ENCODE measurements at regions not wholly inside any gene's neighbourhood (a gene's known extent, or its start where the extent isn't known, plus 50 kb on each side); places are given as distances from the start of the nearest gene placed in this dataset.

- H3K36me3 ChIP-seq (ENCODE audit: insufficient read depth, low read length, poor library complexity, severe bottlenecking) = no peaks in the 10 kb centered on the region
- H3K4me3 ChIP-seq (ENCODE audit: low read depth, low read length, poor library complexity, severe bottlenecking) = no peak overlapping the region
- H3K27ac ChIP-seq (ENCODE audit: low read depth, low read length, poor library complexity, severe bottlenecking) = no peak overlapping the region
- no TSS peak for BruUV-seq (replicated peaks)
- intact Hi-C loops (cut with micrococcal nuclease; ENCODE audit: unreplicated experiment) = no loop called here
- no peak for DNase-seq (ENCODE audit: low spot score)
- H3K9me3 ChIP-seq (ENCODE audit: low read depth, low read length, poor library complexity, severe bottlenecking) = no peaks in the 10 kb centered on the region
- ChIA-PET POLR2A (ENCODE audit: low non-redundant PET) (no interaction called here), CTCF (no interaction called here)
- no peaks in the 10 kb centered on the region for H3K4me1 ChIP-seq (ENCODE audit: insufficient read depth, low read length, poor library complexity, severe bottlenecking)
- TF ChIP-seq EZH2 (IDR thresholded peaks at IDR 0.05; ENCODE audit: borderline replicate concordance, low read depth, low read length, poor library complexity, severe bottlenecking) (no peak), CTCF (conservative IDR thresholded peaks at IDR 0.05; ENCODE audit: low read depth, low read length) (no peak)
- no peaks in the 10 kb centered on the region for H3K27me3 ChIP-seq (replicated peaks; ENCODE audit: insufficient read depth, low read depth, low read length, poor library complexity)
These were observed 832.0 kb downstream of the OTOL1 start for GRCh38 chr3:162328649-162329048.

GRCh38 chr3:162329514-162329913 lies 832.9 kb downstream of the OTOL1 start:
- no TSS peak for BruUV-seq (replicated peaks)
- Histone ChIP-seq H3K36me3 (ENCODE audit: insufficient read depth, low read length, poor library complexity, severe bottlenecking) (no peaks in the 10 kb centered on the region), H3K4me3 (ENCODE audit: low read depth, low read length, poor library complexity, severe bottlenecking) (no peak overlapping the region), H3K27ac (ENCODE audit: low read depth, low read length, poor library complexity, severe bottlenecking) (no peak overlapping the region), H3K27me3 (replicated peaks; ENCODE audit: insufficient read depth, low read depth, low read length, poor library complexity) (no peaks in the 10 kb centered on the region), H3K9me3 (ENCODE audit: low read depth, low read length, poor library complexity, severe bottlenecking) (no peaks in the 10 kb centered on the region), H3K4me1 (ENCODE audit: insufficient read depth, low read length, poor library complexity, severe bottlenecking) (no peaks in the 10 kb centered on the region)
- POLR2A ChIA-PET (ENCODE audit: low non-redundant PET) = no interaction called here
- intact Hi-C loops (cut with micrococcal nuclease; ENCODE audit: unreplicated experiment) = no loop called here
- TF ChIP-seq EZH2 (IDR thresholded peaks at IDR 0.05; ENCODE audit: borderline replicate concordance, low read depth, low read length, poor library complexity, severe bottlenecking) (no peak), CTCF (conservative IDR thresholded peaks at IDR 0.05; ENCODE audit: low read depth, low read length) (no peak)
- CTCF ChIA-PET = no interaction called here
- DNase-seq (ENCODE audit: low spot score) = no peak

- no TSS peak for BruUV-seq (replicated peaks)
- ChIA-PET POLR2A (ENCODE audit: low non-redundant PET) (no interaction called here), CTCF (no interaction called here)
- intact Hi-C loops (cut with micrococcal nuclease; ENCODE audit: unreplicated experiment) = no loop called here
- no peaks in the 10 kb centered on the region for H3K36me3 ChIP-seq (ENCODE audit: insufficient read depth, low read length, poor library complexity, severe bottlenecking)
- no peak overlapping the region for H3K27ac ChIP-seq (ENCODE audit: low read depth, low read length, poor library complexity, severe bottlenecking)
- no peaks in the 10 kb centered on the region for H3K27me3 ChIP-seq (replicated peaks; ENCODE audit: insufficient read depth, low read depth, low read length, poor library complexity)
- no peak overlapping the region for H3K4me3 ChIP-seq (ENCODE audit: low read depth, low read length, poor library complexity, severe bottlenecking)
- no peaks in the 10 kb centered on the region for H3K4me1 ChIP-seq (ENCODE audit: insufficient read depth, low read length, poor library complexity, severe bottlenecking)
- no peaks in the 10 kb centered on the region for H3K9me3 ChIP-seq (ENCODE audit: low read depth, low read length, poor library complexity, severe bottlenecking)
- no peak for DNase-seq (ENCODE audit: low spot score)
- TF ChIP-seq EZH2 (IDR thresholded peaks at IDR 0.05; ENCODE audit: borderline replicate concordance, low read depth, low read length, poor library complexity, severe bottlenecking) (no peak), CTCF (conservative IDR thresholded peaks at IDR 0.05; ENCODE audit: low read depth, low read length) (no peak)
These were observed 835.7 kb downstream of the OTOL1 start for GRCh38 chr3:162332344-162332743.

All from A673 (cell line).